ENCODE measurements at regions not wholly inside any gene's neighbourhood (a gene's known extent, or its start where the extent isn't known, plus 50 kb on each side); places are given as distances from the start of the nearest gene placed in this dataset.

GRCh38 chr7:17446340-17446739 lies 147.9 kb downstream of the AHR start:
- no peaks in the 10 kb centered on the region for H3K36me3 ChIP-seq (replicated peaks in 1 of 2; ENCODE audit: control insufficient read depth in 1 of 2, insufficient read depth in 2 of 2, low read length in 1 of 2)
- H3K4me1 ChIP-seq (ENCODE audit: control insufficient read depth in 1 of 2, insufficient read depth in 2 of 2, low read depth in 1 of 2, low read length in 1 of 2): 0 out of 4 replicates have a peak, but pooled peaks cover 0 to 8% of the 10 kb centered on the region in 2 experiments
- H3K9me2 ChIP-seq: no peaks in the 10 kb centered on the region
- 16% methylated on average over 4 of the region's 4 CpGs for WGBS (ENCODE audit: low lambda C conversion rate)
- DNase-seq: no peak
- H3F3A ChIP-seq (replicated peaks; ENCODE audit: insufficient read depth): no peaks in the 10 kb centered on the region
- no peak overlapping the region for H2AFZ ChIP-seq (ENCODE audit: low read depth)
- no peaks in the 10 kb centered on the region for H3K79me2 ChIP-seq (ENCODE audit: insufficient read depth)
- no peak for TF ChIP-seq REST (IDR thresholded peaks at IDR 0.05; ENCODE audit: low read depth, low read length)
- no peak for TF ChIP-seq IRF3 (IDR thresholded peaks at IDR 0.05; ENCODE audit: low read depth, low read length)
- TF ChIP-seq TEAD4 (IDR thresholded peaks at IDR 0.05; ENCODE audit: borderline replicate concordance, insufficient read depth): no peak
- TF ChIP-seq MXI1 (IDR thresholded peaks at IDR 0.05; ENCODE audit: low read depth, low read length): no peak
- TF ChIP-seq GABPA (IDR thresholded peaks at IDR 0.05; ENCODE audit: low read depth): no peak
- no peak for TF ChIP-seq CHD2 (IDR thresholded peaks at IDR 0.05; ENCODE audit: low read length, partially characterized antibody)
- TF ChIP-seq JUND (IDR thresholded peaks at IDR 0.05): no peak
- TF ChIP-seq MAX (IDR thresholded peaks at IDR 0.05; ENCODE audit: low read depth): no peak
- TF ChIP-seq USF2 (IDR thresholded peaks at IDR 0.05; ENCODE audit: borderline replicate concordance, low read depth, low read length): no peak
- no peak overlapping the region for H3K4me3 ChIP-seq (ENCODE audit: low read depth in 2 of 2, low read length in 1 of 2)
- H3K4me2 ChIP-seq: no peak overlapping the region
- ChIA-PET CTCF (no interaction called here), POLR2A (no interaction called here)
- no peak overlapping the region for H3K9ac ChIP-seq
- H3K27ac ChIP-seq (ENCODE audit: low read depth in 2 of 2, low read length in 1 of 2): no peak overlapping the region
- H3K27me3 ChIP-seq (ENCODE audit: insufficient read depth): no peaks in the 10 kb centered on the region
- H4K20me1 ChIP-seq (ENCODE audit: insufficient read depth): no peaks in the 10 kb centered on the region
- peaks cover 5% of the 10 kb centered on the region; the same call in 1 of the 2 replicates for H3K9me3 ChIP-seq

GRCh38 chr7:17447728-17448478 lies 149.5 kb downstream of the AHR start:
- peaks cover 5% of the 10 kb centered on the region; the same call in 1 of the 2 replicates for H3K9me3 ChIP-seq
- ChIA-PET POLR2A (no interaction called here), CTCF (no interaction called here)
- no peak overlapping the region for H3K27ac ChIP-seq (ENCODE audit: low read depth in 2 of 2, low read length in 1 of 2)
- H3K9me2 ChIP-seq: no peaks in the 10 kb centered on the region
- H3F3A ChIP-seq (replicated peaks; ENCODE audit: insufficient read depth): no peaks in the 10 kb centered on the region
- DNase-seq: no peak
- no peak overlapping the region for H3K9ac ChIP-seq
- H3K4me3 ChIP-seq (ENCODE audit: low read depth in 2 of 2, low read length in 1 of 2): no peak overlapping the region
- H4K20me1 ChIP-seq (ENCODE audit: insufficient read depth): no peaks in the 10 kb centered on the region
- H3K79me2 ChIP-seq (ENCODE audit: insufficient read depth): no peaks in the 10 kb centered on the region
- H3K27me3 ChIP-seq (ENCODE audit: insufficient read depth): no peaks in the 10 kb centered on the region
- WGBS (ENCODE audit: low lambda C conversion rate): 12% methylated on average over 1 of the region's 1 CpG
- H2AFZ ChIP-seq (ENCODE audit: low read depth): no peak overlapping the region
- 0 out of 4 replicates have a peak, but pooled peaks cover 0 to 8% of the 10 kb centered on the region in 2 experiments for H3K4me1 ChIP-seq (ENCODE audit: control insufficient read depth in 1 of 2, insufficient read depth in 2 of 2, low read depth in 1 of 2, low read length in 1 of 2)
- H3K36me3 ChIP-seq (replicated peaks in 1 of 2; ENCODE audit: control insufficient read depth in 1 of 2, insufficient read depth in 2 of 2, low read length in 1 of 2): no peaks in the 10 kb centered on the region
- H3K4me2 ChIP-seq: no peak overlapping the region
- TF ChIP-seq USF2 (IDR thresholded peaks at IDR 0.05; ENCODE audit: borderline replicate concordance, low read depth, low read length): no peak
- TF ChIP-seq RCOR1 (IDR thresholded peaks at IDR 0.05; ENCODE audit: low read length): no peak
- no peak for TF ChIP-seq RFX5 (IDR thresholded peaks at IDR 0.05; ENCODE audit: low read length)
- TF ChIP-seq MXI1 (IDR thresholded peaks at IDR 0.05; ENCODE audit: low read depth, low read length): no peak
- no peak for TF ChIP-seq REST (IDR thresholded peaks at IDR 0.05; ENCODE audit: low read depth, low read length)
- TF ChIP-seq FOXJ3 (CRISPR knock-in tag; IDR thresholded peaks at IDR 0.05): no peak
- TF ChIP-seq RAD21 (IDR thresholded peaks at IDR 0.05; ENCODE audit: low read length): no peak

Data from SK-N-SH (cell line).